Psoas muscle (tissue), 7 donors: ENCODE measurements at regions not wholly inside any gene's neighbourhood (a gene's known extent, or its start where the extent isn't known, plus 50 kb on each side); places are given as distances from the start of the nearest gene placed in this dataset.

Experiments
- ATAC-seq, 4 donors: fragments of 200-7000 bp; cut with Tn5 transposase; one replicate each; pipeline ENCODE4 v1.9.1; 2020; ENCODE audit warnings: moderate library complexity in 3 of 4, mild to moderate bottlenecking in 2 of 4
- DNase-seq, 2 donors: peaks; one replicate each; pipeline ENCODE4 v3.0.0-alpha.2; 2020
- H3K27ac ChIP-seq: fragments of 200-600 bp; one replicate; pipeline ENCODE4 v1.8.0; 2022
- H3K27me3 ChIP-seq, 3 donors: fragments of 200-600 bp in 1 of 3; one replicate each; pipeline versions ENCODE4 v1.6.1 to v1.8.0; 2013 to 2022; ENCODE audit warnings: low read length in 2 of 3, mild to moderate bottlenecking in 2 of 3, moderate library complexity in 1 of 3; ENCODE audit not compliant: insufficient read depth in 3 of 3
- H3K36me3 ChIP-seq, 2 donors: fragments of 200-600 bp in 1 of 2; one replicate each; pipeline versions ENCODE4 v1.6.1 to v1.8.0; 2013 to 2022; ENCODE audit warnings: low read depth in 1 of 2, mild to moderate bottlenecking in 1 of 2, moderate library complexity in 1 of 2; ENCODE audit not compliant: insufficient read depth in 1 of 2
- H3K4me1 ChIP-seq: fragments of 200-600 bp; one replicate; pipeline ENCODE4 v1.8.0; 2022
- H3K4me3 ChIP-seq: fragments of 200-600 bp; one replicate; pipeline ENCODE4 v1.8.0; 2022; ENCODE audit warnings: mild to moderate bottlenecking
- H3K9me3 ChIP-seq: fragments of 200-600 bp; one replicate; pipeline ENCODE4 v1.8.0; 2022
- CTCF ChIP-seq: fragments of 200-600 bp; IDR thresholded peaks from one replicate; pipeline ENCODE4 v1.8.0; 2022; ENCODE audit warnings: antibody characterized with exemption
- WGBS, 3 donors: extraction: QIAGEN DNeasy Blood & Tissue Kit; methylation state at CpG; one replicate each; pipeline versions ENCODE4 v1.1.6 to v1.1.7; 2013; 5-methylcytosine and 5-hydroxymethylcytosine counted together
- intact Hi-C, 2 donors: fragments of 100-400 bp; cut with DNase I; formaldehyde crosslinking; loops; one replicate each; pipeline versions ENCODE4 v1.11.0 to v1.14.2; 2022
- donor health status: healthy with polysubstance abuse.
- donor health status: DM: no; HTN: no; CAD: no; lungs with moderate emphysema.
- donor health status: Bipolar disorder and iron deficiency.
- donor health status: healthy.
- donor health status: DM: yes; HTN: yes; CAD: no.
- donor health status: DM: no; HTN: no; CAD: no.
- donor health status: DM: yes; HTN: yes; CAD: no.

- H3K4me1 ChIP-seq: no peaks in the 10 kb centered on the region
- H3K9me3 ChIP-seq: no peaks in the 10 kb centered on the region
- TF ChIP-seq CTCF: no peak
- intact Hi-C loops: loop anchor here in 1 of 2 donors (10.0 kb wide), 1 partner anchor 1218 kb away; no protein-coding TSS in a partner anchor
- no peak overlapping the region for H3K27ac ChIP-seq
- peaks cover 0 to 24% (median 0%) of the 10 kb centered on the region in 3 donors for H3K27me3 ChIP-seq
- no peaks in the 10 kb centered on the region for H3K36me3 ChIP-seq
- ATAC-seq (no peak), DNase-seq (no peak)
- WGBS, 3 donors: 60 to 70% (median 66%) methylated on average over 4 of the region's 4 CpGs
- H3K4me3 ChIP-seq: no peak overlapping the region
These were observed 260.3 kb upstream of the RPS6KA3 start for GRCh38 chrX:20527041-20527440.

- Histone ChIP-seq H3K36me3 (no peaks in the 10 kb centered on the region), H3K9me3 (no peaks in the 10 kb centered on the region), H3K27ac (no peak overlapping the region), H3K27me3 (peaks cover 0 to 11% (median 0%) of the 10 kb centered on the region in 3 donors), H3K4me1 (no peaks in the 10 kb centered on the region), H3K4me3 (no peak overlapping the region)
- 47 to 55% (median 49%) methylated on average over 5 of the region's 5 CpGs for WGBS, 3 donors
- no peak for DNase-seq
- no peak for ATAC-seq
- intact Hi-C loops: loop anchor here in 1 of 2 donors (10.0 kb wide), 1 partner anchor 1221 kb away; no protein-coding TSS in a partner anchor
- no peak for TF ChIP-seq CTCF
These were observed 257.1 kb upstream of the RPS6KA3 start for GRCh38 chrX:20523626-20524312.

GRCh38 chrX:20522420-20522819 is 255.7 kb upstream of the RPS6KA3 start:
- no peak overlapping the region for H3K4me3 ChIP-seq
- no peak overlapping the region for H3K27ac ChIP-seq
- no peaks in the 10 kb centered on the region for H3K4me1 ChIP-seq
- WGBS, 3 donors: 32 to 57% (median 49%) methylated on average over 3 of the region's 3 CpGs
- intact Hi-C loops: loop anchor here in 1 of 2 donors (10.0 kb wide), 1 partner anchor 1222 kb away; no protein-coding TSS in a partner anchor
- no peaks in the 10 kb centered on the region for H3K9me3 ChIP-seq
- no peaks in the 10 kb centered on the region for H3K36me3 ChIP-seq
- DNase-seq: no peak
- peaks cover 0 to 2% (median 0%) of the 10 kb centered on the region in 3 donors for H3K27me3 ChIP-seq
- no peak for TF ChIP-seq CTCF
- ATAC-seq: no peak

GRCh38 chrX:20521222-20521621 is 254.5 kb upstream of the RPS6KA3 start:
- ATAC-seq (no peak), DNase-seq (no peak)
- 36 to 66% (median 49%) methylated on average over 4 of the region's 4 CpGs for WGBS, 3 donors
- no peak for TF ChIP-seq CTCF
- Histone ChIP-seq H3K36me3 (no peaks in the 10 kb centered on the region), H3K27ac (no peak overlapping the region), H3K4me1 (peaks cover 2% of the 10 kb centered on the region), H3K27me3 (peaks cover 0 to 2% (median 0%) of the 10 kb centered on the region in 3 donors), H3K4me3 (no peak overlapping the region), H3K9me3 (no peaks in the 10 kb centered on the region)
- intact Hi-C loops: loop anchor here in 1 of 2 donors (10.0 kb wide), 1 partner anchor 1224 kb away; no protein-coding TSS in a partner anchor
